HG03066 (cell line): ENCODE measurements at regions not wholly inside any gene's neighbourhood (a gene's known extent, or its start where the extent isn't known, plus 50 kb on each side); places are given as distances from the start of the nearest gene placed in this dataset.
"Not testable (repeated sequence)": the region's sequence is repeated elsewhere in the genome, so short reads cannot be mapped to it uniquely, and the experiment has no call there.

Source experiments
- ATAC-seq: cut with Tn5 transposase; IDR thresholded peaks from one replicate; pipeline ENCODE4 v1.9.1; 2021; ENCODE audit warnings: low read depth; ENCODE audit not compliant: unreplicated experiment

GRCh38 chr6:170221052-170221752 is 69.7 kb downstream of the DLL1 start:
- no peak for ATAC-seq

DNA sequence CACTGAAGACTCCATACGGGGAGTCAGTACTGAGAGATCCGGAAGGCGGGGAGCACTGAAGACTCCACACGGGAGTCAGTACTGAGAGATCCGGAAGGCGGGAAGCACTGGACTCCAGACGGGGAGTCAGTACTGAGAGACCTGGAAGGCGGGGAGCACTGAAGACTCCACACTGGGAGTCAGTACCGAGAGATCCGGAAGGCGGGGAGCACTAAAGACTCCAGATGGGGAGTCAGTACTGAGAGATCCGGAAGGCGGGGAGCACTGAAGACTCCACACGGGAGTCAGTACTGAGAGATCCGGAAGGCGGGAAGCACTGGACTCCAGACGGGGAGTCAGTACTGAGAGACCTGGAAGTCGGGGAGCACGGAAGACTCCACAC is 77.2 kb downstream of the DLL1 start:
- ATAC-seq: not testable (repeated sequence)

DNA sequence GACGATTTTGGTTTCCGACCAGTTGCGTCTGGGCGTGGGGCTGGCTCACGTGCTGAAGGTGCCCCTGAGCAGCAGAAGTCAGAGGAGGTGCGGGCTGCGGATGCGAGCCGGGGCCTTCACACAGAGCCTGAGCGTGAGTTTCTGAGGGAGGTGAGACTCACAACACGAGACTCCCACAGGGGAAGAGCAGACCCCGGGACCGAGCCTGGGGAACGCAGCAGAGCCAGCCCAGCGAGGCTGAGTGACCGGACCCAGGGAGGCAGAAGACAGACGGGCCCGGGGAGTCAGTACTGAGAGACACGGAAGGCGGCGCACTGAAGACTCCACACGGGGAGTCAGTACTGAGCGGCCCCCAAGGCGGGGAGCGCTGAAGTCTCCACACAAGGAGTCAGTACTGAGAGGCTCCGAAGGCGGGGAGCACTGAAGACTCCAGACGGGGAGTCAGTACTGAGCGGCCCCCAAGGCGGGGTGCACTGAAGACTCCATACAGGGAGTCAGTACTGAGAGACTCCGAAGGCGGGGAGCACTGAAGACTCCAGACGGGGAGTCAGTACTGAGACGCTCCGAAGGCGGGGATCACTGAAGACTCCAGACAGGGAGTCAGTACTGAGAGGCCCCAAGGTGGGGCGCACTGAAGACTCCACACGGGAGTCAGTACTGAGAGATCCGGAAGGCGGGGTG is 77.8 kb downstream of the DLL1 start:
- ATAC-seq: no peak

GRCh38 chr6:170212051-170212756 is 78.7 kb downstream of the DLL1 start:
- ATAC-seq: no peak

GRCh38 chr6:170211404-170212025 is 79.4 kb downstream of the DLL1 start:
- no peak for ATAC-seq

DNA sequence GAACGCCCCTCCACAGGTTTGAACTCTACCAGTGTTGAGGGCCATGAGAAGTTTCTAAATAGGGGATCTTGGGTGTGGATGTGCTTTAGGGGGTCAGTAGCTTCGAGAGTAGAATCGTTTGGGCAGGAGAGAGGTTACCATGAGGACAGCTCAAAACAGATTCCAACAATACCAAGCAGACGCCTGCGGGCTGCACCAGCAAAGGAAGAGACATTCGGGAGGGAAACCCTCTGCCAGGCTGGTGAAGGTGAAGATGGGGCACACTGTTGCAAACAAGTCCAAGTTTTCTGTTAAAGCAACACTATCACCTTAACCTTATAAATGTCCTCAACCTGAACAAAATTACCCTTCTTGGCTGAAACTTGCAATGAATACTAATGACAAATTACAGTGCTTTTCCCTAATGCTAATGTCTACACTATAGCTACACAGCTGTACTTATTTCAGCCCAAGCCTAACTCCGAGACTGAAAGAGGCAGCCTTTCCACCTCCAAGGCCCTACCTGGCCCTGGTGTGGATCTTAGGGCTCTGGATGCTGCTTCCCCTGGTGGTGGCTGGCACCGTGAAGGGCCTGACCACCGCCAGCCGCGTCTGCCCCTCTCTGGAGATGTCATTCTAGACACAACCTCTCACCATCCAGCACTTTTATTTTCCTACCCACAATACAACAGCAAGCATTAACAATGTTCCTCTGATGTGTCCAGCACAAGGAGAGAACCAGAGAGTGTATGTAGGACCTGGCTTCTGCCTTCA is 80.1 kb downstream of the DLL1 start:
- ATAC-seq: no peak

GRCh38 chr6:170210026-170210390 is 80.9 kb downstream of the DLL1 start:
- ATAC-seq: no peak

- no peak for ATAC-seq
Observed at GRCh38 chr6:170209354-170210025, 81.4 kb downstream of the DLL1 start.

GRCh38 chr6:170208651-170209353 is 82.1 kb downstream of the DLL1 start:
- no peak for ATAC-seq

DNA sequence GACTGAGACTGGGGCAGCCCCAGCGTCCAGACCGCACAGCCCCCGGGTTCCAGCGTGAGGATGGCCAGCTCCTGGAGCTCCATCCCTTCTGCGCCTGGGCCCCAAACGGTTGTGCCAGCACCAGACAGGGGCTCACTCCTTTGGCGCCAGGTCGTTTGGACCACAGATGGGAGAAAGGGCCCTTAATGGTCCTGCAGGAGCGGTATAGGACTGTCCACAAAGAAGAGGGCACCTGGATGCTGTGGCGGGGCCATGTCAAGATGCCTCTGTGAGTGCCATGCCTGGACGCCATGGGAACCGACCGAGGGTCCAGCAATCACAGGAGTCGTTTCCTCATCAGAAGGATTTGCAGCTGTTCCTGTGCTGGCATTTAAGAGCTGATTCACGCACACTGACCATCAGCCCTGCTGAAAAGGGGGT is 82.7 kb downstream of the DLL1 start:
- no peak for ATAC-seq

- ATAC-seq: no peak
Observed at GRCh38 chr6:170207586-170208181, 83.2 kb downstream of the DLL1 start.

- ATAC-seq: no peak
Observed at GRCh38 chr6:170206851-170207431, 83.9 kb downstream of the DLL1 start.

GRCh38 chr6:170206317-170206621 is 84.6 kb downstream of the DLL1 start:
- no peak for ATAC-seq

DNA sequence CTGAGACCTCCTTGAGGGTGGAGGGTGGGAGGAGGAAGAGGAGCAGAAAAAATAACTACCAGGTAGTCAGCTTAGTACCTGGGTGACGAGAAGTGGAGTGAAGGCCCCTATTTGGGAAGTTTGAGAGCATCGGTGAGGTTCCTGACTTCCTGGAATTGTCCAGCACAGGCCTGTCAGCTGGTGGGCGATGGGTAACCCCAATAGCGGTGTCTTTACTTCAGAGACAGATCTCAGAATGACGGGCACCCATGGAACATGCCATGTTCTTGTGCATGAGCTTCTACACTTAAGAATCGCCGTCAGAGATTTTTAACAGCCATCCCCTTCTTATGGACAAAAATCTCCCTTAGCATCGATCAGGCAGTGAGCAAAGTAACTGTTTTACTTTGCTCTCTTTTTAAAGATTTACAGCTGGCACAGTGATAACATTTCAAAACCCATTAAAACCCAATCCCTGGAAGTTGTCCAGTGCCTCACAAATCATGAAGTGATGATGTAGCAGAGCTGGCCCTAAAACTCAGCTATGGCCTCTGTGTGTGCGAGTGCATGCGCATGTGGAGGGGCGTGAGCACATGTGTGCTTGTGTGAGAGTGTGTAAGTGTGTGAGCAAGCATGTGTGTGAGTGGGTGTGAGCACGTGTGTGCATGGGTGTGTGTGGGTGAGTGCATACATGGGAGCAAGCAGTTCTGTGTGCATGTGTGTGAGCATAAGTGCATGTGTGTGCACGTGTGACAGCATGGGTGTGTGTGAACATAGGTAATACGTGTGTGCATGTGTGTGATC is 85.2 kb downstream of the DLL1 start:
- ATAC-seq: no peak

GRCh38 chr6:170205126-170205525 is 85.8 kb downstream of the DLL1 start:
- no peak for ATAC-seq

- ATAC-seq: no peak
Observed at GRCh38 chr6:170203212-170203611, 87.7 kb downstream of the DLL1 start.

DNA sequence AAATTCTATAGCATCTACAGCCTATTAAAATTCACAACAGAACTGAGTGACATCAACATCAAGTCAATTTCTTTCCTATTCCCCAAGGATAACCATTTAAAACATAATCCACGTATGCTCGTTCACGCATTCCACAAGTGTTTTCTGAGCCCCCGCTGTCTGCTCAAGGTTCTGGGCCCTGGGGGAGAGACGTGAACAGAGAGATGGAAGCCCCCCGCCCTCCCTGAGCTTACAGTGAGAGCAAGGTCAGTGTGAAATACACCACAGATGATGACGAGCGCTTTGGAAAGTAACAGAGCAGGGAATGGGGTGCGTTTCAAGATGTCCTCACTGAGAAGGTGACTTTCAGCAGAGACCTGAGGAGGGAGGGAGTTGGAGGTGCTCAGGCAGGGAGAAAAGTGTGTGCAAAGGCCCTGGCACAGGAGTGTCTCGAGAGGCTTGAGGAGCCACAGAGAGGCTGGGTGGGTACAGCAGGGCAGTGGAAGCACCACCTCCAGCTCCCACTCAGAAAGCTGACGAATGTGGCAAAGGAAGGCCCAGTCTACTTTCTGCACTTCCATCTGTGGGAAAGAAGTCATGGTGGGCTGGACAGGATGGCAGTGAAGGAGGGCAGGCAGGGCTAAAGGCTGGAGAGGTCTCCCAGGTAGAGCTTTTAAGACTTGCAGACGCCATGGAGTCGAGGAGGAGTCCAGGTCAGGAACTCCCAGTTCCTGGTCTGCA is 88.3 kb downstream of the DLL1 start:
- no peak for ATAC-seq

DNA sequence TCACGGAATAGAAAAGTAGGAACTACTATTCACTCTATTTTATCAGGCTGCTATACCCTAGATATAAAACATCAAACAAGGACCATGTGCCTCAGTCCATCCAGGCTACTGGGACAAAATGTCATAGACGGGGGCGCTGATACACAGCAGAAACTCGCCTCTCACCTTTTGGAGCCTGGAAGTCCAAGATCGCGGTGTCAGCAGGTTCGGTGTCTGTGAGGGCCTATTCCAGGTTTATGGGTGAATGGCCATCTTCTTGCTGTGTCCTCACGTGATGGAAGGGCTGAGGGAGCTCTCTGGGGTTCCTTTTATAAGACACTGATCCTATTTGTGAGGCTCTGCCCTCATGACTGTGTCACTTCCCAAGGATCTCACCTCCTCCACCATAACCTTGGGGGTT is 89.5 kb downstream of the DLL1 start:
- no peak for ATAC-seq
